RWPE1 (cell line): ENCODE measurements at regions not wholly inside any gene's neighbourhood (a gene's known extent, or its start where the extent isn't known, plus 50 kb on each side); places are given as distances from the start of the nearest gene placed in this dataset.

Source experiments
- CTCF ChIA-PET: fragments of 350-600 bp; sonication (Branson Sonifier 250); formaldehyde crosslinking; extraction: SDS; loops from one replicate; lab custom pipeline; 2021; lab: Yijun Ruan, JAX
- POLR2A ChIA-PET: fragments of 400-600 bp; formaldehyde crosslinking; extraction: SDS; loops from one replicate; lab custom pipeline; 2020; ENCODE audit warnings: antibody characterized with exemption; ENCODE audit not compliant: low non-redundant PET; lab: Yijun Ruan, JAX
- DNase-seq: peaks from one replicate; pipeline ENCODE4 v3.0.0; 2012; ENCODE audit warnings: low spot score
- H3K27ac ChIP-seq: fragments of 450-650 bp; 2 replicates; pipeline ENCODE4 v1.5.1; 2017
- CTCF ChIP-seq: fragments of 450-650 bp; conservative IDR thresholded peaks from 2 replicates; pipeline ENCODE4 v1.5.1; 2017; ENCODE audit warnings: low read depth, mild to moderate bottlenecking

- TF ChIP-seq CTCF, result no peak
- no peak overlapping the region for H3K27ac ChIP-seq
- ChIA-PET CTCF (no interaction called here), POLR2A (no interaction called here)
- DNase-seq, result no peak
These were observed 416.1 kb downstream of the ZNF521 start for GRCh38 chr18:24935896-24936295.

- POLR2A ChIA-PET, result no interaction called here
- no peak for TF ChIP-seq CTCF
- no peak overlapping the region for H3K27ac ChIP-seq
- no peak for DNase-seq
- CTCF ChIA-PET, result no interaction called here
These were observed 415.3 kb downstream of the ZNF521 start for GRCh38 chr18:24936691-24937090.

GRCh38 chr18:24937639-24938275 lies 414.2 kb downstream of the ZNF521 start:
- no peak for DNase-seq
- POLR2A ChIA-PET, result no interaction called here
- no peak for TF ChIP-seq CTCF
- no peak overlapping the region for H3K27ac ChIP-seq
- CTCF ChIA-PET, result no interaction called here

GRCh38 chr18:24940416-24940815 lies 411.6 kb downstream of the ZNF521 start:
- no peak for DNase-seq
- no peak for TF ChIP-seq CTCF
- ChIA-PET POLR2A (no interaction called here), CTCF (interaction anchor here (0.6 kb wide), 1 partner anchor 74 kb away, joined by 7 read pairs; no protein-coding TSS in a partner anchor)
- H3K27ac ChIP-seq, result no peak overlapping the region

GRCh38 chr18:24941174-24941951 lies 410.6 kb downstream of the ZNF521 start:
- no peak overlapping the region for H3K27ac ChIP-seq
- POLR2A ChIA-PET, result no interaction called here
- no peak for DNase-seq
- TF ChIP-seq CTCF, result no peak
- CTCF ChIA-PET, result interaction anchor here (0.6 kb wide), 1 partner anchor 75 kb away, joined by 9 read pairs; no protein-coding TSS in a partner anchor

- CTCF ChIA-PET, result no interaction called here
- no peak overlapping the region for H3K27ac ChIP-seq
- POLR2A ChIA-PET, result no interaction called here
- DNase-seq, result no peak
- no peak for TF ChIP-seq CTCF
These were observed 409.8 kb downstream of the ZNF521 start for GRCh38 chr18:24942144-24942543.
